Activated CD8-positive, alpha-beta memory T cell treated with anti-CD3 and anti-CD28 coated beads for 4 hours (primary cell): ENCODE measurements at regions not wholly inside any gene's neighbourhood (a gene's known extent, or its start where the extent isn't known, plus 50 kb on each side); places are given as distances from the start of the nearest gene placed in this dataset.
"Not testable (repeated sequence)": the region's sequence is repeated elsewhere in the genome, so short reads cannot be mapped to it uniquely, and the experiment has no call there.

ENCODE experiments used
- DNase-seq, 2 donors: peaks; one replicate each; pipeline ENCODE4 v3.0.0-alpha.2; 2020; ENCODE audit warnings: low read depth in 2 of 2

GRCh38 chr12:60704171-60704914 lies 1108.5 kb downstream of the SLC16A7 start:
- DNase-seq = no peak

GRCh38 chr12:60710246-60710645 lies 1114.4 kb downstream of the SLC16A7 start:
- no peak for DNase-seq

GRCh38 chr12:60714141-60714900 lies 1118.5 kb downstream of the SLC16A7 start:
- no peak for DNase-seq

- no peak for DNase-seq
These were observed 1128.6 kb downstream of the SLC16A7 start for GRCh38 chr12:60724475-60724874.

- DNase-seq = no peak
These were observed 1129.2 kb downstream of the SLC16A7 start for GRCh38 chr12:60724984-60725383.

GRCh38 chr12:60752589-60752988 lies 1156.8 kb downstream of the SLC16A7 start:
- DNase-seq = no peak

- DNase-seq = no peak
These were observed 1162.4 kb downstream of the SLC16A7 start for GRCh38 chr12:60758224-60758623.

DNA sequence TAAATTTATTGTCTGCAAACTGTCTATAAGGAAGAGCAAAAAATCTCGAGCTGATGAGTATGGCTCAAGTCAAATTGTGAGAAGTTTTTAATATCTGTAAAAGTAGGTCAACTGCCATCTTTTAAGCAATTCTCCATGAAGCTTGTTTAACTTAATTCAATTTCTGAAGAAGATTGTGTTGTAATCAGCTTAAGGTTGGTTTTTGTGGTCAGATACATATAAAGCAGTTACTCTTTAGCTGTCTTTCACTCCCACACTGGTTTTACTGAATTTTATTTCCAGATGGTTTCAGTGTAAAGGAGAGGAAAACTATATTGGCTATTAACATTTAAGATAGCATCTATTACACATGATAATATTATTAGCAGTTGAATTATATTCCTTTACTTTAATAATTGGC lies 1165.1 kb downstream of the SLC16A7 start:
- DNase-seq = no peak

GRCh38 chr12:60801166-60801565 lies 1205.3 kb downstream of the SLC16A7 start:
- DNase-seq = not testable (repeated sequence)

- DNase-seq = no peak
These were observed 1207.3 kb downstream of the SLC16A7 start for GRCh38 chr12:60803147-60803546.

DNA sequence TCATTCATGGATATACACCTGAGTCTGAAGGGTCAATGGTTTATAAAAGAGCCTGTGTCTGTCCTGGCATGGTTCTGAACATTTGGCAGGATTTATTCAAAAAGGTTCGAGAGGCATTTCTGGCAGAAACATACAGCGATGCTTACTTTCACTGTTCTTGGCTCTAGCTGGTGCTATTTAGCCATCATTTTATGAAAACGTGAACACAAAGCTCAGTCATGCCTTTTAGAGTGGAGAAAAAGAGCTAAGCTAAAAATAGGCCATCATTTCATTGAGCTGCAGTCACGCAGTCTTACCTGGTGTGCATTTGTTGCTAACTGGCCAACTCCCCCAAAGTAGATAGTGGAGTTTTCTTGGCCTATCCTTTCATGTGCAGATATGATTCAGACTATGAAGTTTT lies 1209.5 kb downstream of the SLC16A7 start:
- no peak for DNase-seq

- no peak for DNase-seq
These were observed 1224.0 kb downstream of the SLC16A7 start for GRCh38 chr12:60819794-60820193.

DNA sequence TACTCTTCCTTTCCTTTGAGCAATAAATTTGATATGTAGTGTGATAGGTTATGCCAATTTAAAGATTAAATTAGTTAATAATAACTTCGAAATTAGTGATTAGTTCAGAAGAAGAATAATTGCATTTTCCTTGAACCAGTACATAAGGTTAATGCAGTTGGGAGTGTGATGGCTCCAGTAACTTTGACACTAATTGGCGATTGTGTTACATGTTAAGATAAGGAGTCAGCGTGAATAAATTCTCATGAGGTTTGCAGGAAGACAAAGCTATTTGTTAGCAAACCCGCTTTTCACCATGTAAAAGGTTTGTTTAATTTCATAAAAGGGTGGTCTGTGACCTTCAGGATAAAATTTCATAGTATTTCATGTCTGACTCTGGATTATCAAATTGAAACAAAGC lies 1226.8 kb downstream of the SLC16A7 start:
- no peak for DNase-seq

- DNase-seq = no peak
These were observed 1234.6 kb downstream of the SLC16A7 start for GRCh38 chr12:60830381-60830780.

- DNase-seq = no peak
These were observed 1236.5 kb downstream of the SLC16A7 start for GRCh38 chr12:60832290-60832689.

DNA sequence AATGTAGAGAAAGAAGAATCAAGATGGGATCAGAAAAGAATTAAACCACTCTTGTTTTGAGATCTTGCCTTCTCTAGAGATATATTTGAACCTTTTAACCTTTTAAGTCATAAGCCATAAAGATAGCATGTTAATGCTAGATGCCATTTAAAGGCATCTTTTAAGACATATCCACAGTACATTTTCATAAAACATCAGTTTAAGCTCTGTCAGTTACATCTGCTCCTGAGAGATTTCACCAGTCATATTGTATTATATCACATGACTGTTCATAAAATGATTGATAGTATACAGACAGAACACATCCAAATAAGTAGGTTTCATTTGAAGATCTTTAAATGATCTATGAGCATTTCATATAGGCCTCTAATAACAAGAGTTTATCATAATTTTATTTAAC lies 1238.5 kb downstream of the SLC16A7 start:
- no peak for DNase-seq

DNA sequence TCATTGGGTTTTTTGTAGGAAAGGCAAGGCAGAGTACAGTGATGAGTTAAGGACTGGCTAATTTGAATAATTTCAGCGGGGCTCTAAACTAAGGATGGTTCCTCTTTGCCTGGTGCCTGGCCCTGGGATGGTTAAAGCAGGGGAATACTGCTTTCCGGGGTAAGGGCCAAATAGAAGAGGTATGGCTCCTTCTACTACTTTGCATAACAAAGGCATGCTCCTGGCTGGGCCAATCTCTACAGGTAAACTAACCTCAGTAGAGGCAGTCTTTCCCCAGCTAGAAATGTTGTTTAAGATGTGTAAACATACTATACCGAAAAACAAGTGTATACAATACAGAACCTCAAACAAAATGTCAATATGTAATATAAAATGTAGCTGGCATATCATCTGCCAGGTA lies 1239.0 kb downstream of the SLC16A7 start:
- DNase-seq = no peak

- no peak for DNase-seq
These were observed 1240.8 kb downstream of the SLC16A7 start for GRCh38 chr12:60836651-60837050.

GRCh38 chr12:60842181-60842580 lies 1246.4 kb downstream of the SLC16A7 start:
- no peak for DNase-seq

DNA sequence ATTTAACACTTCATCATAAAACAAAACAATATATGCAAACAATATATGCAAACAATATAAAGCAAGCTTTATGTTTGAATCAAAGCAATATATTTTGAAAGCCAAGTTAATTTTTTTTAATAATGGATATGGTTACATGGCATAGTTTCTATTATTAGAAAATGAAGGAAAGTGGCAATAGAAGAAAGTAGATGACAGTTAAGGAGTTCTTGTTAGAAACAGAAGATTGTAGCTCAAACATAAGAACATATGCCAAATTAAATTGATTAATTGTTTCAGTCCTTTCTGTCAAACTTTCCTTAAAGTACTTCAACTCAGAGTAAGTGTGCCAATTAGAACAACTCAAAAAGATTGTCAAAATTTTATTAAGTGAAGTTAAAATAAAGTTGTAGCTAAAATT lies 1248.3 kb downstream of the SLC16A7 start:
- DNase-seq = no peak

- DNase-seq = no peak
These were observed 1249.0 kb downstream of the SLC16A7 start for GRCh38 chr12:60844875-60845274.

DNA sequence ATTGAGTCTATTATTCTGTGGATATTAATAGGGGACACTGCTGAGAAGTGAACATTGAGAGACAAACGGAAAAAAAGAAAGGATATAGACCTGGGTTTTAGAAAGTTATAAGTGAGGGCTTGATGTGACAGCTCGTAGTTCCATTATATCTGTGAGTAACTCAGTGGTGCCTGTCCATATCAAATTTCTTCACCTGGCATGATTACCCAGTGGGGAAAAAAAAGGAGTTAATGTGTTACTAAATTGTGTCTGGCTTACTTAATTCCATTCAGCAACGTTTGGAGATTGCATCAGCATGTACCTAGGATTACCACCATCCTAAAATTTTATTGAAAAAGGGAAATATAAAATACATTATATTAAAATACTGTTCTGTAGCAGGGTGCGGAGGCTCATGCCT lies 1249.9 kb downstream of the SLC16A7 start:
- DNase-seq = no peak

DNA sequence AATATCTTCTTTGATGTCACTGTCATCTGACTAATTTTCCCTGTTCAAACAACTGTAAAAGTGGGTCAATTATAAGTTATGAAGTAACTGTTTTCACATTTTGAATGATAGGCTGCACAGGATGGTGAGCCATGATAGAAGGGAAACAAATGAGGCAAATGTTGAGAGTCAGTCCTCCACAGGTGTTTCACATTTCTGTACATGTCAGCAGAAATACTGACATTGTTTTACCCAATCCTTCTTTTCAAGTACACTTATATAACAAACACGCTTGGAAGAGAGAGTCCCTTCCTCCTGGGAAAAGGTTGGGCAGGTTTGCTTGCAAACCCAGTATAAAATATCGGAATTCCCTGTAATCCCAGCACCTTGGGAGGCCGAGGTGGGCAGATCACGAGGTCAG lies 1251.5 kb downstream of the SLC16A7 start:
- no peak for DNase-seq
